GM12891 (cell line): ENCODE measurements at regions not wholly inside any gene's neighbourhood (a gene's known extent, or its start where the extent isn't known, plus 50 kb on each side); places are given as distances from the start of the nearest gene placed in this dataset.
"Not testable (repeated sequence)": the region's sequence is repeated elsewhere in the genome, so short reads cannot be mapped to it uniquely, and the experiment has no call there.

Experiments
- PAX5 ChIP-seq: IDR thresholded peaks from 2 replicates; pipeline ENCODE4 v1.6.1; 2011; ENCODE audit warnings: low read length, moderate library complexity, mild to moderate bottlenecking; ENCODE audit not compliant: insufficient read depth, severe bottlenecking
- POLR2A ChIP-seq: IDR thresholded peaks from 2 replicates; pipeline ENCODE4 v1.6.1; 2011; ENCODE audit warnings: low read depth, low read length, control low read depth
- POLR2AphosphoS5 ChIP-seq: IDR thresholded peaks from 2 replicates; pipeline ENCODE4 v1.6.1; 2011; ENCODE audit warnings: low read depth, low read length, control low read depth
- POU2F2 ChIP-seq: IDR thresholded peaks from 2 replicates; pipeline ENCODE4 v1.6.1; 2011; ENCODE audit warnings: low read depth, mild to moderate bottlenecking, control low read depth, low read length, moderate library complexity
- SPI1 ChIP-seq: IDR thresholded peaks from 2 replicates; pipeline ENCODE4 v1.6.1; 2011; ENCODE audit warnings: low read depth, low read length, control low read depth
- TAF1 ChIP-seq: IDR thresholded peaks from 2 replicates; pipeline ENCODE4 v1.6.1; 2011; ENCODE audit warnings: low read depth, low read length, control low read depth

DNA sequence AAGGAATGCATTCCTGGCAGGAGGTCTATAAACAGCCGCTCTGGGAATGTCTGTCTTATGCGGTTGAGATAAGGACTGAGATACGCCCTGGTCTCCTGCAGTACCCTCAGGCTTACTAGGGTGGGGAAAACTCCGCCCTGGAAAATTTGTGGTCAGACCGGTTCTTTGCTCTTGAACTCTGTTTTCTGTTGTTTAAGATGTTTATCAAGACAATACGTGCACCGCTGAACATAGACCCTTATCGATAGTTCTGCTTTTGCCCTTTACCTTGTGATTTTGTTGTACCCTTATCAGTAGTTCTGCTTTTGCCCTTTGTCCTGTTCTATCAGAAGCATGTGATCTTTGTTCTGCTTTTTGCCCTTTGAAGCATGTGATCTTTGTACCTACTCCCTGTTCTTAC is 71.1 kb upstream of the APBB1IP start:
- TF ChIP-seq POLR2A, POLR2AphosphoS5, SPI1, TAF1, POU2F2, PAX5: not testable (repeated sequence)
